Cardiac fibroblast (primary cell): ENCODE measurements at regions not wholly inside any gene's neighbourhood (a gene's known extent, or its start where the extent isn't known, plus 50 kb on each side); places are given as distances from the start of the nearest gene placed in this dataset.

Experiments
- DNase-seq, 2 donors: peaks; one replicate each; pipeline versions ENCODE4 v3.0.0 to v3.0.0-alpha.2; 2010; ENCODE audit warnings: low read depth in 2 of 2
- H3K4me3 ChIP-seq, 2 donors: replicated peaks in 1 of 2; 1 replicate in 1 of 2; 2 replicates in 1 of 2; pipeline ENCODE4 v1.5.1; 2011; ENCODE audit warnings: low read depth in 2 of 2, low read length in 2 of 2, mild to moderate bottlenecking in 2 of 2, moderate library complexity in 1 of 2
- TF ChIP-seq, protein P1 (sequence below): IDR thresholded peaks from one replicate; pipeline ENCODE4 v1.5.1; 2011; ENCODE audit warnings: low read depth, mild to moderate bottlenecking, low read length, inconsistent platforms

DNA sequence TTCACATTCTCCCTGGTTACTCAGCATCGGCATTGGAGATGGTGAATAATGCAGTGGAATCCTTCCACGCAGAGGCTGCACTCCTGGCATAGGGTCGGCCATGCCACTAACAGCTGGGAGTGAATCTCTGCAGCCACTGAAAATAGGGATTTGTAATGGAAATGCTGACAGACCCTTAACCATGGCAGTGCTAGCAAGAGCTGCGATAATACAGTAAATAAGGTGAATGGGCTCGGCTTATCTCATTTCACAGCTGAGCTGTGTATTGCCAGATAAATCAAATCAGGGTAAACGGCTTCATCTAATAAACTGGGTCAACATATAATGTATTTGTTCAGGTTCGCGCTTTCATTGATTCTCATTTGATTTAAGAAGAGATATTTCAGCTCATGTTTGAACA lies 156.8 kb downstream of the SLC35B3 start:
- no peak overlapping the region for H3K4me3 ChIP-seq
- DNase-seq, result no peak
- TF ChIP-seq, protein P1, sequence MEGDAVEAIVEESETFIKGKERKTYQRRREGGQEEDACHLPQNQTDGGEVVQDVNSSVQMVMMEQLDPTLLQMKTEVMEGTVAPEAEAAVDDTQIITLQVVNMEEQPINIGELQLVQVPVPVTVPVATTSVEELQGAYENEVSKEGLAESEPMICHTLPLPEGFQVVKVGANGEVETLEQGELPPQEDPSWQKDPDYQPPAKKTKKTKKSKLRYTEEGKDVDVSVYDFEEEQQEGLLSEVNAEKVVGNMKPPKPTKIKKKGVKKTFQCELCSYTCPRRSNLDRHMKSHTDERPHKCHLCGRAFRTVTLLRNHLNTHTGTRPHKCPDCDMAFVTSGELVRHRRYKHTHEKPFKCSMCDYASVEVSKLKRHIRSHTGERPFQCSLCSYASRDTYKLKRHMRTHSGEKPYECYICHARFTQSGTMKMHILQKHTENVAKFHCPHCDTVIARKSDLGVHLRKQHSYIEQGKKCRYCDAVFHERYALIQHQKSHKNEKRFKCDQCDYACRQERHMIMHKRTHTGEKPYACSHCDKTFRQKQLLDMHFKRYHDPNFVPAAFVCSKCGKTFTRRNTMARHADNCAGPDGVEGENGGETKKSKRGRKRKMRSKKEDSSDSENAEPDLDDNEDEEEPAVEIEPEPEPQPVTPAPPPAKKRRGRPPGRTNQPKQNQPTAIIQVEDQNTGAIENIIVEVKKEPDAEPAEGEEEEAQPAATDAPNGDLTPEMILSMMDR, result no peak

DNA sequence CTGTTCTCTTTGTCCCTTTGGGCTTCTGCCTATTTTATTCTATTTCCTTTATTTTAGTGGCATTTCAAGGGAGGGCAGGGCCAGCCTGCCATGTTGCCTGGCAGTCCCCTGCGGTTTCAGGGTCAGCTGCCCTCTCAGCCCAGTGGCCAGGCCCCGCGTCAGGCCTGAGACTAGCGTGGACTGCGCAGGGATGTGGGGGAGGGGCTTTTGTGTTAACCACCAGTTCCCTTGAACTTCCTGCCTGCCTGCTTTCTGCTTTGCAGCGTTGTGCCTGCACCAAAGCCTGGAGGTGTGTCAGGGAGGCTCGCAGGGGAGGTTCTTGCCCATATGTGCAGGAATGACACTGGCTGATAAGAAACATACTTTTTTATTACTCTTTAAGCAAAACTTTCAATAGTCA lies 157.6 kb downstream of the SLC35B3 start:
- DNase-seq, result no peak
- no peak overlapping the region for H3K4me3 ChIP-seq
- TF ChIP-seq, protein P1, result no peak

DNA sequence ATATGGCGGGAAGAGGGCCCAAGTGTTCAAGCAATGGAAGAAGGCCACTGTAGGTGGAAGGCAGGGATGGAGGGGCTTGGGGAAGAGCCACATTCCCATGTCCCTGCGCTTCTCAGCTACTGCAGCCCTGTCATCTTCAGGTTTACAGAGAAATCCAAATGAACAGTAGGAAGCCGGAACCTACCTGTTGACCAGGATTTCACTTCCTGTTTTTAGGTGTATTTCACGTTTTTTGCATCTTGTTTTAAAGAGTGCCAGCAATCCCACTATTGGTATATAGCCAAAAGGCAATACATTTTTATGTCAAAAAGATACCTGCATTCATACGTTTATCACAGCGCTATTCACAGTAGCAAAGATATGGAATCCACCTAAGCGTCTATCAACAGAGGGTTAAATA lies 159.2 kb downstream of the SLC35B3 start:
- TF ChIP-seq, protein P1, result no peak
- no peak for DNase-seq
- no peak overlapping the region for H3K4me3 ChIP-seq

DNA sequence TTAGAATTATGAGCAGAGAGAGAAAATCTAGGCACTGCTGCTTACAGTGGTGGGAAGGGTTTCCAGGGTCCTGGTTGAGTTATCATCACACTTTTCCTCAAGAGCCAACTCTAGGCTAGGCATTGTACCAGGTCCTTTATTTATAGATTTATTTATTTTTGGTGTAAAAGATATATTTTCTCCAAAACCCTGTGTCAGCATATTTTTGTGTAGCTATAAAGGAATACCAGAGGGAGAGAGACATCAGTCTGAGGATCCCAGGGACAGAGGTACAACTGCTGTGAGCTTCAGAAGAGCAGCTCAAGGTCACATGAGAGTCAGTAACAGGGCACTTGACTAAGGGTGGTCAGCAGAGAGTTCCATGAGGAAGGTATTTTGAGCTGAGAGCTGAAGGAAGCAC lies 159.7 kb downstream of the SLC35B3 start:
- no peak overlapping the region for H3K4me3 ChIP-seq
- TF ChIP-seq, protein P1, result no peak
- DNase-seq, result no peak

DNA sequence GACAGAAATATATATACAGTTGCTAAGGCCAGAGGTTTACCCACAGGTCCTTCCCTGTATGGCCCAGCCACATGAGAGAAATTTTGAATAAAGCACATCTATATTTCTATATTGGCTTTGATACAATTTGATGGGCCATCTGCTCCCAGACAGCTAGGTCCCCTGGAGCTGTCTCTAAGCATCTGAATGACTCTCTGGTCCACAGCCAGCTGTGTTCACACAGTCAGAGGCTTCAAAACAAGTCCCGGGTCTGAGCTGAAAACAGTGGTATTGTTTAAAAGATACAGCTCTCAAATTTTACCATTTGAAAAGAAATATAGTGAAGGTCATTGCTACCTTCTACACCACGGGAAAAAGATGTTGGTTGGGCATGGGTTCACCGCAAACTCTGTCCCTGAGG lies 161.1 kb downstream of the SLC35B3 start:
- no peak overlapping the region for H3K4me3 ChIP-seq
- TF ChIP-seq, protein P1, result no peak
- no peak for DNase-seq

DNA sequence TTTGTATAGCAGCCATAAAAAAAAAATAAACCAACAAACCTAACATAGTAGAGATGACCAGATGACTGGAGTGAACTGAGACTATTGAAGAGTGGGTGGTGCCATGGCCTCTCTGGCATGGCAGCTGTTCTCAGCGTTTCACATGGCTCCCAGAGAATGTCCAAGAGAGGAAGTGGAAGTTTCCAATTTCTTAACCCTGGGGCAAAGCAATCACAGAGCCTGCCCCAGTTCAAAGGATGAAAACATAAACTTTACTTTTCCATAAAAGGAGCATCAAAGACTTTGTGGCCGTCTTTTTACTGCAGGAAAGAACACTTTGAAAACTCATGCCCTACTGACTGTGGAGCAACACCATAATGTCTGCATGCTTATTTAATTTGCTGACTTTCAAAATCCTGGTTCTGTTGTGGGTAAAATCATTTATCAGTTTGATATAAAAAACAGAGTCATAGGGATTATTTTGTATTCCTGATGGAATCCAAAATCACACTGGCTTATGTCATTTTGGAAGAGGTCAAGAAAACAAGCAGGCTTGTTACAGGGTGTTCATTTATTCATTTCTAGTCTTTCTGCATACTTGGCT lies 165.4 kb downstream of the SLC35B3 start:
- H3K4me3 ChIP-seq, result no peak overlapping the region
- TF ChIP-seq, protein P1, result no peak
- no peak for DNase-seq

DNA sequence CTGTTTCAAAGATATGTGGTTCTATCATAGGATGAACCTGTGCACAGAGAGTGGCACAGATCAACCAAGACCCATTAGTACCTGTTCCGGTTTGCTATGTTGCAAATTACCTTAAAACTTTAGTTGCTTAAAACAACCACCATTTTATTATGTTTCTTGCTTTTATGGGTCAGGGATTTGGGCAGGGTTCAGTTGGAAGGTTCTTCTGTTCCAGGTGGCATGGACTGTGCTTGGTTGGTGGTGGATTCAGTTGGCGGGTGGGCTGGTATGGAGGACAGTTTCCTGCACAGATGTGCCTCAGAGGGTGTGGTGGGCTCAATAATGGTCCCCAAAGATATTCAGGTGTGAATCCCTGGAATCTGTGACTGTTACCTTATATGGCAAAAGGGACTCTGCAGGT lies 166.3 kb downstream of the SLC35B3 start:
- H3K4me3 ChIP-seq, result no peak overlapping the region
- TF ChIP-seq, protein P1, result no peak
- DNase-seq, result no peak
